ENCODE measurements at regions not wholly inside any gene's neighbourhood (a gene's known extent, or its start where the extent isn't known, plus 50 kb on each side); places are given as distances from the start of the nearest gene placed in this dataset.

GRCh38 chr10:3473271-3473670 is 300.7 kb upstream of the PITRM1 start:
- Mint-ChIP-seq H3K27ac (ENCODE audit: unreplicated experiment) (no peak overlapping the region), H3K9me3 (ENCODE audit: unreplicated experiment) (no peaks in the 10 kb centered on the region), H3K27me3 (ENCODE audit: unreplicated experiment) (peaks cover 6% of the 10 kb centered on the region), H3K4me1 (ENCODE audit: unreplicated experiment) (peaks cover 45% of the 10 kb centered on the region), H3K4me3 (ENCODE audit: unreplicated experiment) (no peak overlapping the region), H3K36me3 (ENCODE audit: low read depth, unreplicated experiment) (peaks cover 3% of the 10 kb centered on the region)
- no peak for TF ChIP-seq CTCF (IDR thresholded peaks at IDR 0.05; ENCODE audit: unreplicated experiment)
- DNase-seq (ENCODE audit: low spot score) = no peak

GRCh38 chr10:3472287-3473051 is 299.9 kb upstream of the PITRM1 start:
- DNase-seq (ENCODE audit: low spot score) = no peak
- Mint-ChIP-seq H3K36me3 (ENCODE audit: low read depth, unreplicated experiment) (peaks cover 3% of the 10 kb centered on the region), H3K4me1 (ENCODE audit: unreplicated experiment) (peaks cover 45% of the 10 kb centered on the region), H3K4me3 (ENCODE audit: unreplicated experiment) (peak overlapping the region; percentile 31), H3K9me3 (ENCODE audit: unreplicated experiment) (no peaks in the 10 kb centered on the region), H3K27me3 (ENCODE audit: unreplicated experiment) (peaks cover 6% of the 10 kb centered on the region), H3K27ac (ENCODE audit: unreplicated experiment) (peak overlapping the region; percentile 89)
- no peak for TF ChIP-seq CTCF (IDR thresholded peaks at IDR 0.05; ENCODE audit: unreplicated experiment)

- DNase-seq (ENCODE audit: low spot score) = no peak
- peak overlapping the region; percentile 89 for H3K27ac Mint-ChIP-seq (ENCODE audit: unreplicated experiment)
- no peaks in the 10 kb centered on the region for H3K9me3 Mint-ChIP-seq (ENCODE audit: unreplicated experiment)
- H3K27me3 Mint-ChIP-seq (ENCODE audit: unreplicated experiment) = peaks cover 6% of the 10 kb centered on the region
- peaks cover 3% of the 10 kb centered on the region for H3K36me3 Mint-ChIP-seq (ENCODE audit: low read depth, unreplicated experiment)
- H3K4me3 Mint-ChIP-seq (ENCODE audit: unreplicated experiment) = no peak overlapping the region
- H3K4me1 Mint-ChIP-seq (ENCODE audit: unreplicated experiment) = peaks cover 50% of the 10 kb centered on the region
- TF ChIP-seq CTCF (IDR thresholded peaks at IDR 0.05; ENCODE audit: unreplicated experiment) = no peak
These were observed 299.3 kb upstream of the PITRM1 start for GRCh38 chr10:3471927-3472286.

- Mint-ChIP-seq H3K27ac (ENCODE audit: unreplicated experiment) (no peak overlapping the region), H3K27me3 (ENCODE audit: unreplicated experiment) (peaks cover 6% of the 10 kb centered on the region), H3K4me1 (ENCODE audit: unreplicated experiment) (peaks cover 50% of the 10 kb centered on the region), H3K36me3 (ENCODE audit: low read depth, unreplicated experiment) (peaks cover 3% of the 10 kb centered on the region), H3K9me3 (ENCODE audit: unreplicated experiment) (no peaks in the 10 kb centered on the region), H3K4me3 (ENCODE audit: unreplicated experiment) (no peak overlapping the region)
- TF ChIP-seq CTCF (IDR thresholded peaks at IDR 0.05; ENCODE audit: unreplicated experiment) = no peak
- DNase-seq (ENCODE audit: low spot score) = no peak
These were observed 298.9 kb upstream of the PITRM1 start for GRCh38 chr10:3471472-3471871.

- peaks cover 3% of the 10 kb centered on the region for H3K36me3 Mint-ChIP-seq (ENCODE audit: low read depth, unreplicated experiment)
- peaks cover 47% of the 10 kb centered on the region for H3K4me1 Mint-ChIP-seq (ENCODE audit: unreplicated experiment)
- no peaks in the 10 kb centered on the region for H3K9me3 Mint-ChIP-seq (ENCODE audit: unreplicated experiment)
- no peak for DNase-seq (ENCODE audit: low spot score)
- TF ChIP-seq CTCF (IDR thresholded peaks at IDR 0.05; ENCODE audit: unreplicated experiment) = no peak
- H3K4me3 Mint-ChIP-seq (ENCODE audit: unreplicated experiment) = no peak overlapping the region
- H3K27ac Mint-ChIP-seq (ENCODE audit: unreplicated experiment) = peak overlapping the region; percentile 17
- H3K27me3 Mint-ChIP-seq (ENCODE audit: unreplicated experiment) = peaks cover 6% of the 10 kb centered on the region
These were observed 297.6 kb upstream of the PITRM1 start for GRCh38 chr10:3470191-3470590.

Measured in endothelial cell (in vitro differentiated cells).